ENCODE measurements at regions not wholly inside any gene's neighbourhood (a gene's known extent, or its start where the extent isn't known, plus 50 kb on each side); places are given as distances from the start of the nearest gene placed in this dataset.
A peak's percentile ranks its signal among the peaks of the same experiment; 100 is the strongest.
"Not testable (repeated sequence)": the region's sequence is repeated elsewhere in the genome, so short reads cannot be mapped to it uniquely, and the experiment has no call there.

GRCh38 chr5:103909391-103909790 is 346.8 kb upstream of the NUDT12 start:
- in situ Hi-C loops (cut with HindIII; ENCODE audit: low sequenced_read_pairs) = no loop called here
- no peak for DNase-seq (ENCODE audit: low spot score)

GRCh38 chr5:103908336-103909080 is 345.9 kb upstream of the NUDT12 start:
- in situ Hi-C loops (cut with HindIII; ENCODE audit: low sequenced_read_pairs) = no loop called here
- DNase-seq (ENCODE audit: low spot score) = peak; percentile 54

GRCh38 chr5:103907001-103907400 is 344.4 kb upstream of the NUDT12 start:
- in situ Hi-C loops (cut with HindIII; ENCODE audit: low sequenced_read_pairs) = no loop called here
- no peak for DNase-seq (ENCODE audit: low spot score)

GRCh38 chr5:103904651-103905050 is 342.1 kb upstream of the NUDT12 start:
- DNase-seq (ENCODE audit: low spot score) = no peak
- in situ Hi-C loops (cut with HindIII; ENCODE audit: low sequenced_read_pairs) = no loop called here

DNA sequence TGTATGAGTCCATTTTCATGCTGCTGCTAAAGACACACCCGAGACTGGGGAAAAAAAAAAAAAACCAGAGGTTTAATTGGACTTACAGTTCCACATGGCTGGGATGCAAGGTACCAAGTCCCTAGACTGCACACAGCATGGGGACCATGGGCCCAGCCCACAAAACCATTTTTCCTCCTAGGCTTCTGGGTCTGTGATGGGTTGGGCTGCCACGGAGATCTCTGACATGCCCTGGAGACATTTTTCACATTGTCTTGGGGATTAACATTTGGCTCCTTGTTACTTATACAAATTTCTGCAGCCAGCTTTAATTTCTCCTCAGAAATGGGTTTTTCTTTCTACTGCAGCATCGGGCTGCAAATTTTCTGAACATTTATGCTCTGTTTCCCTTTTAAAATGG is 340.3 kb upstream of the NUDT12 start:
- in situ Hi-C loops (cut with HindIII; ENCODE audit: low sequenced_read_pairs) = no loop called here
- no peak for DNase-seq (ENCODE audit: low spot score)

GRCh38 chr5:103901885-103902284 is 339.3 kb upstream of the NUDT12 start:
- in situ Hi-C loops (cut with HindIII; ENCODE audit: low sequenced_read_pairs) = no loop called here
- DNase-seq (ENCODE audit: low spot score) = no peak

- in situ Hi-C loops (cut with HindIII; ENCODE audit: low sequenced_read_pairs) = no loop called here
- DNase-seq (ENCODE audit: low spot score) = no peak
These were observed 334.0 kb upstream of the NUDT12 start for GRCh38 chr5:103896593-103896992.

DNA sequence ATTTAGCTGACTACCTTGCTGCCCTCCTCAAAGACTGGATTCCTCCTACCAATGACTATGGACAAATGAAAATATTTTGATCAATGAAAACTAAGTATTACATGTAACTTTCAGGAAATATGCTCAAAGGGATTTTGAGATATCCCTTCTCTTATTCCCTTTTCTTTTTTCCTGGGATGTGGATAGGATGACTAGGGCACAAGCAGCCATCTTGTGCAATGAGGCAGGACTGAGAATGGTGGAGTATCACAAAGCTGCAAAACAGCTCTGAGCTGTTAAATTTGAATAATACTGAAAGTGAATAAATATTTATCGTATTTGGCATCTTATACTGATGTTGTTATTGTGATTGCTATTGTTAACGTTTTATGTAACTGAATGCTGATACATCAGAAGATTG is 333.1 kb upstream of the NUDT12 start:
- no peak for DNase-seq (ENCODE audit: low spot score)
- in situ Hi-C loops (cut with HindIII; ENCODE audit: low sequenced_read_pairs) = no loop called here

GRCh38 chr5:103894882-103895281 is 332.3 kb upstream of the NUDT12 start:
- in situ Hi-C loops (cut with HindIII; ENCODE audit: low sequenced_read_pairs) = no loop called here
- DNase-seq (ENCODE audit: low spot score) = peak; percentile 39

GRCh38 chr5:103891151-103891550 is 328.6 kb upstream of the NUDT12 start:
- in situ Hi-C loops (cut with HindIII; ENCODE audit: low sequenced_read_pairs) = no loop called here
- no peak for DNase-seq (ENCODE audit: low spot score)

GRCh38 chr5:103890313-103890712 is 327.7 kb upstream of the NUDT12 start:
- no peak for DNase-seq (ENCODE audit: low spot score)
- in situ Hi-C loops (cut with HindIII; ENCODE audit: low sequenced_read_pairs) = no loop called here

GRCh38 chr5:103889500-103890209 is 327.1 kb upstream of the NUDT12 start:
- no peak for DNase-seq (ENCODE audit: low spot score)
- in situ Hi-C loops (cut with HindIII; ENCODE audit: low sequenced_read_pairs) = no loop called here

- no peak for DNase-seq (ENCODE audit: low spot score)
- in situ Hi-C loops (cut with HindIII; ENCODE audit: low sequenced_read_pairs) = no loop called here
These were observed 324.2 kb upstream of the NUDT12 start for GRCh38 chr5:103886826-103887225.

DNA sequence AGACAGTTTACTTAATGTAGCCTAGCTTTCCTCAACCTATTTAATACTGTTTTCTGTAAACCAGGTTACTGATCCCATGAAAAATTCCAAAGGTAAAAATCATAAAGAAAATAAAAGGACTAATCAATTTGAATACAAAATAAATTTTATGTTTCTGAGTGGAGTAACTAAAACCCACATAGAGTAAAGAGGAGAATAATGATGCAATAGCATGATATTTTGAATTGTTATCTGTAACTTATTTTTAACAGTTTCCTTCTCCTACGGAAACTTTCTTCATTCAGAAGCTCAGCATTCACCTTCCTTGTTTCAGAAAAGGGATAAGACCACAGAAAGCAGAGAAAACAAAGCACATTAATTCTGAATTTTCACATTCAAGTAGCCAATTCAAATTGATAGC is 320.6 kb upstream of the NUDT12 start:
- in situ Hi-C loops (cut with HindIII; ENCODE audit: low sequenced_read_pairs) = no loop called here
- no peak for DNase-seq (ENCODE audit: low spot score)

- in situ Hi-C loops (cut with HindIII; ENCODE audit: low sequenced_read_pairs) = no loop called here
- no peak for DNase-seq (ENCODE audit: low spot score)
These were observed 319.0 kb upstream of the NUDT12 start for GRCh38 chr5:103881560-103881959.

GRCh38 chr5:103867857-103868598 is 305.4 kb upstream of the NUDT12 start:
- peak; percentile 29 for DNase-seq (ENCODE audit: low spot score)
- in situ Hi-C loops (cut with HindIII; ENCODE audit: low sequenced_read_pairs) = no loop called here

DNA sequence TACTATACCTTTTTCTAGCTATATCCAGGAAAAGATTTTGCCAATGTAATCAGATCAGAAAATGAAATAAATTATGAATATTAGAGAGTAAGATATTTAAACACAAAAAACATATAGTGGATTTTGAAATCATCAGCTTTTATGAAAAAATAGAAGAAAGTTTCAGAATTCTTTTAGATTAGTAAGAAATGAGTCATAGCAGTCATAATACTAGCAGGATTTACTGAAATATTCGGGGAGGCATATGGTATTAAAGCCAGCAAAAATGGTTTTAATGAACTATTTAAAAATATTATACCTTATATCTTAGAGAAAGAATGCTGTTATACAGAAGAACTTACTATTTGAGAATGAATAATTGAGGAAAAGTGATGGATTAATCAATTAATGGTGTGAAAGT is 303.6 kb upstream of the NUDT12 start:
- in situ Hi-C loops (cut with HindIII; ENCODE audit: low sequenced_read_pairs) = no loop called here
- no peak for DNase-seq (ENCODE audit: low spot score)

DNA sequence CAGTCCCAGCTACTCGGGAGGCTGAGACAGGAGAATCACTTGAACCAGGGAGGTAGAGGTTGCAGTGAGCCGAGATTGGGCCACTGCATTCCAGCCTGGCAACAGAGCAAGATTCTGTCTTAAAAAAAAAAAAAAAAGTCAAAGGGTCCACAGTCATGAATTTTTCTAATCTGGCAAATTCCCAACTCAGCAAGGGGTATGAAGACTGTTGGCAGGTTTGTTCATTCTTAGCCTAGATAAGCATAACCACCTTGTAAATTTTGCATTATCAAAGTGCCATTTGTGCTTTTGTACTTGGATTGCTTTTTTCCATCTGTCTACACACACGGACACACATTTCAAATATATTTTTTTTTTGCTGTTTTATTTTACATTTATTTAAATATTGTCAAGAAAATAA is 299.8 kb upstream of the NUDT12 start:
- in situ Hi-C loops (cut with HindIII; ENCODE audit: low sequenced_read_pairs) = no loop called here
- DNase-seq (ENCODE audit: low spot score) = no peak

DNA sequence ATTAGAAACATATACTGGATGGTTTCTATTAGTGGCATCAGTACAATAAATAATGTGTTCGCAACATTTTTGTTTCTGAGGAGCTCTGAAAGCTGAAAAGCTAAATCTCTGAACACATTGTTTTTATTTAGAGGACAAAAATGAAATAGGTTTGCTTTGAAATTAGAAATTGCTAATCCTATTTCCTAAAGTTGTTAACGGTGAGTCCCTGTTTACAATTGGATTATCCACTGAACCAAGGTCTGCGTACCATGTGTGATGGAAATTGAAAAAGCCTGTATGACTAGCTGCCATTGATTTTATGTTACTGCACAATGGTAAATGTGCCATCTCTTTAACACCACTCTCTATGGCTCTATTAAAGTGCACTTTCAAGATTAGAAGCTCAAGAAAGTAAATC is 297.7 kb upstream of the NUDT12 start:
- in situ Hi-C loops (cut with HindIII; ENCODE audit: low sequenced_read_pairs) = no loop called here
- DNase-seq (ENCODE audit: low spot score) = no peak

DNA sequence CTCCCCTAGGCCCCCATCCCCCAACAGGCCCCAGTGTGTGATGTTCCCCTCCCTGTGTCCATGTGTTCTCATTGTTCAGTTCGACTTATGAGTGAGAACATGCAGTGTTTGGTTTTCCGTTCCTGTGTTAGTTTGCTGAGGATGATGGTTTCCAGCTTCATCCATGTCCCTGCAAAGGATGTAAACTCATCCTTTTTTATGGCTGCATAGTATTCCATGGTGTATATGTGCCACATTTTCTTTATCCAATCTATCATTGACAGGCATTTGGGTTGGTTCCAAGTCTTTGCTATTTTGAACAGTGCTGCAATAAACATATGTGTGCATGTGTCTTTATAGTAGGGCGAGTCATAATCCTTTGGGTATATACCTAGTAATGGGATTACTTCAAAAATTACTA is 295.8 kb upstream of the NUDT12 start:
- in situ Hi-C loops (cut with HindIII; ENCODE audit: low sequenced_read_pairs); DNase-seq (ENCODE audit: low spot score): not testable (repeated sequence)
